ENCODE measurements at regions not wholly inside any gene's neighbourhood (a gene's known extent, or its start where the extent isn't known, plus 50 kb on each side); places are given as distances from the start of the nearest gene placed in this dataset.

DNA sequence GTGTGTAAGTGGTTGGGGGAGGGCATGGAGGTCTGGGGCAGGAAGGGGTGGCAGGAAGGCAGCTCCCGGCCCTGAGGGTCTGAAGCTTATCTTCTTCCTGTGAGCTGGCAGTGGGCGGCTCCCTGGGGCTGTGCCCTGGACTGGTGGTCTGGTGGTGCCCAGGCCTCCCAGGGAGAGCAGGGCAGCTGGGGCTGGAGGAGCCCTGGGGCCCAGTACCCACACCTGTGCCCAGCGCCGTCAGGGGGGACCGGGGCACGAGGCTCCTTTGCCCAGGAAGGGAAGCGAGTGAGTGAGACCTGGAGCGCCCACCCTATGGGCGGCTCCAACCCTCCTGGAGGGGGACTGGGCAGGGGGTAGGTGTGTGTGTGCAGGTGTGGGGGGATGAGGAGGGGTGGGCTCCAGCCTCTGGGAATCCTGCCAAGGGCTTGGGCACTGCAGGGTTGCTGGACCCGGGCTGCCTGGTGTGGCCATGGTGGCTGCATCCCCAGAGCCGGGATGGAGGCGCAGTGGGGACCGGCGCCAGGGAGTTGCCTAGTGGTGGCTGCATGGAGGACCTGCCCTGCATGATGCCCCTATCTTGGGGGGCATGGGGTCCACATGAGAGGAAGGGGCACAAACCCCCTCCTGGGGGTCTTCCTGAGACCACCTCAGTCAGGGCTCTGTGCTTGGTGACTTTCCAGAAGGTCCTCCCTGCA is 353.6 kb downstream of the TMEM121 start:
- TF ChIP-seq CTCF (IDR thresholded peaks at IDR 0.05; ENCODE audit: low read depth, low read length): no peak
- TF ChIP-seq POLR2A (IDR thresholded peaks at IDR 0.05; ENCODE audit: extremely low read depth, insufficient read length): no peak

Measured in NB4 (cell line).